ENCODE measurements at regions not wholly inside any gene's neighbourhood (a gene's known extent, or its start where the extent isn't known, plus 50 kb on each side); places are given as distances from the start of the nearest gene placed in this dataset.

- no peak for TF ChIP-seq HDGF (IDR thresholded peaks at IDR 0.05; ENCODE audit: borderline replicate concordance)
- no peak for TF ChIP-seq SP1 (IDR thresholded peaks at IDR 0.05)
- TF ChIP-seq TARDBP (IDR thresholded peaks at IDR 0.05), result no peak
- no peak for TF ChIP-seq FOXA1 (IDR thresholded peaks at IDR 0.05)
- TF ChIP-seq NFRKB (IDR thresholded peaks at IDR 0.05), result no peak
Measured at GRCh38 chr11:93041682-93042081, 72.2 kb downstream of the MTNR1B start.

Measured in HEK293T (cell line).